Peyer's patch (tissue), 4 donors: ENCODE measurements at regions not wholly inside any gene's neighbourhood (a gene's known extent, or its start where the extent isn't known, plus 50 kb on each side); places are given as distances from the start of the nearest gene placed in this dataset.

Source experiments
- DNase-seq, 3 donors: peaks; one replicate each; pipeline ENCODE4 v3.0.0-alpha.2; 2017 to 2019
- H3K27ac ChIP-seq, 4 donors: fragments of 200-600 bp; sonication (generic); one replicate each; pipeline ENCODE4 v1.5.1; 2016 to 2019
- H3K27me3 ChIP-seq, 2 donors: fragments of 200-600 bp; sonication (generic); one replicate each; pipeline ENCODE4 v1.5.1; 2019
- H3K36me3 ChIP-seq, 3 donors: fragments of 200-600 bp; sonication (generic); one replicate each; pipeline ENCODE4 v1.5.1; 2016 to 2019
- H3K4me1 ChIP-seq, 4 donors: fragments of 200-600 bp; sonication (generic); one replicate each; pipeline ENCODE4 v1.5.1; 2016 to 2019
- H3K4me3 ChIP-seq, 4 donors: fragments of 200-600 bp; sonication (generic); 1 replicate in 3 of 4; 2 replicates in 1 of 4; pipeline ENCODE4 v1.5.1; 2016 to 2019; ENCODE audit warnings: mild to moderate bottlenecking in 1 of 4
- H3K9me3 ChIP-seq, 4 donors: fragments of 200-600 bp; sonication (generic); one replicate each; pipeline ENCODE4 v1.5.1; 2016 to 2019; ENCODE audit warnings: mild to moderate bottlenecking in 1 of 4
- CTCF ChIP-seq, 6 experiments: fragments of 450-650 bp in 4 of 6; fragments of 200-600 bp in 2 of 6; sonication (generic) in 1 of 6; IDR thresholded peaks; one replicate each; pipeline ENCODE4 v1.5.1; 2017 to 2019; ENCODE audit warnings: antibody characterized with exemption in 6 of 6, mild to moderate bottlenecking in 3 of 6, moderate library complexity in 1 of 6
- POLR2A ChIP-seq, 2 donors: fragments of 450-650 bp; IDR thresholded peaks; one replicate each; pipeline ENCODE4 v1.5.1; 2017; ENCODE audit warnings: antibody characterized with exemption in 2 of 2, mild to moderate bottlenecking in 2 of 2, moderate library complexity in 2 of 2

GRCh38 chr4:137370206-137370633 is 162.1 kb downstream of the PCDH18 start:
- Histone ChIP-seq H3K27me3 (no peaks in the 10 kb centered on the region), H3K9me3 (no peaks in the 10 kb centered on the region), H3K4me3 (no peak overlapping the region), H3K36me3 (peaks cover 0 to 3% (median 0%) of the 10 kb centered on the region in 3 donors), H3K4me1 (no peaks in the 10 kb centered on the region), H3K27ac (no peak overlapping the region)
- TF ChIP-seq CTCF (IDR thresholded peaks at IDR 0.05) (no peak), POLR2A (IDR thresholded peaks at IDR 0.05) (no peak)
- DNase-seq: no peak

GRCh38 chr4:137367620-137368019 is 164.7 kb downstream of the PCDH18 start:
- no peak for DNase-seq
- TF ChIP-seq POLR2A (IDR thresholded peaks at IDR 0.05) (no peak), CTCF (IDR thresholded peaks at IDR 0.05) (no peak)
- no peaks in the 10 kb centered on the region for H3K27me3 ChIP-seq
- H3K4me1 ChIP-seq: no peaks in the 10 kb centered on the region
- no peak overlapping the region for H3K27ac ChIP-seq
- peaks cover 0 to 3% (median 0%) of the 10 kb centered on the region in 3 donors for H3K36me3 ChIP-seq
- H3K4me3 ChIP-seq: no peak overlapping the region
- H3K9me3 ChIP-seq: no peaks in the 10 kb centered on the region

- no peak for DNase-seq
- H3K36me3 ChIP-seq: no peaks in the 10 kb centered on the region
- H3K4me3 ChIP-seq: no peak overlapping the region
- no peak overlapping the region for H3K27ac ChIP-seq
- no peaks in the 10 kb centered on the region for H3K9me3 ChIP-seq
- TF ChIP-seq CTCF (IDR thresholded peaks at IDR 0.05) (no peak), POLR2A (IDR thresholded peaks at IDR 0.05) (no peak)
- H3K4me1 ChIP-seq: no peaks in the 10 kb centered on the region
- H3K27me3 ChIP-seq: no peaks in the 10 kb centered on the region
Observed at GRCh38 chr4:137363496-137363895, 168.8 kb downstream of the PCDH18 start.

- Histone ChIP-seq H3K9me3 (no peaks in the 10 kb centered on the region), H3K4me1 (no peaks in the 10 kb centered on the region), H3K27me3 (no peaks in the 10 kb centered on the region), H3K4me3 (no peak overlapping the region), H3K36me3 (no peaks in the 10 kb centered on the region), H3K27ac (no peak overlapping the region)
- TF ChIP-seq POLR2A (IDR thresholded peaks at IDR 0.05) (no peak), CTCF (IDR thresholded peaks at IDR 0.05) (no peak)
- no peak for DNase-seq
Observed at GRCh38 chr4:137361756-137362470, 170.4 kb downstream of the PCDH18 start.

- no peak for DNase-seq
Observed at GRCh38 chr4:137360761-137361160, 171.5 kb downstream of the PCDH18 start.

More at GRCh38 chr4:137360761-137361160, 171.5 kb downstream of the PCDH18 start:
- no peak overlapping the region for H3K27ac ChIP-seq
- TF ChIP-seq CTCF (IDR thresholded peaks at IDR 0.05): no peak
- no peak for TF ChIP-seq POLR2A (IDR thresholded peaks at IDR 0.05)
- H3K27me3 ChIP-seq: no peaks in the 10 kb centered on the region
- H3K9me3 ChIP-seq: no peaks in the 10 kb centered on the region
- no peak overlapping the region for H3K4me3 ChIP-seq
- no peaks in the 10 kb centered on the region for H3K36me3 ChIP-seq
- no peaks in the 10 kb centered on the region for H3K4me1 ChIP-seq
